SH-SY5Y (cell line): ENCODE measurements at regions not wholly inside any gene's neighbourhood (a gene's known extent, or its start where the extent isn't known, plus 50 kb on each side); places are given as distances from the start of the nearest gene placed in this dataset.

Source experiments
- GATA2 ChIP-seq: IDR thresholded peaks from 2 replicates; pipeline ENCODE4 v1.6.1; 2011; ENCODE audit warnings: mild to moderate bottlenecking, low read depth, low read length
- GATA3 ChIP-seq: IDR thresholded peaks from 2 replicates; pipeline ENCODE4 v1.6.1; 2011; ENCODE audit warnings: low read depth, mild to moderate bottlenecking, low read length, moderate library complexity

- no peak for TF ChIP-seq GATA2
- no peak for TF ChIP-seq GATA3
These were observed 74.6 kb upstream of the SPATA12 start for GRCh38 chr3:56985878-56986277.
